ENCODE measurements at regions not wholly inside any gene's neighbourhood (a gene's known extent, or its start where the extent isn't known, plus 50 kb on each side); places are given as distances from the start of the nearest gene placed in this dataset.

- ATAC-seq (no peak), DNase-seq (no peak)
- intact Hi-C loops (cut with DNase I): no loop called here
- no peaks in the 10 kb centered on the region for H3K27me3 ChIP-seq
- TF ChIP-seq POLR2A (IDR thresholded peaks at IDR 0.05) (no peak), CTCF (IDR thresholded peaks at IDR 0.05) (no peak)
- no peak overlapping the region for H3K27ac ChIP-seq
- H3K9me3 ChIP-seq: no peaks in the 10 kb centered on the region
- H3K36me3 ChIP-seq (replicated peaks in 1 of 2; ENCODE audit: insufficient read depth in 1 of 2, low read depth in 2 of 2): no peaks in the 10 kb centered on the region
- no peaks in the 10 kb centered on the region for H3K4me1 ChIP-seq
- H3K4me3 ChIP-seq: no peak overlapping the region
- WGBS, 2 donors: 67 to 90% methylated on average over 3 of the region's 3 CpGs
Measured at GRCh38 chr9:2506321-2506720, 115.3 kb upstream of the VLDLR start.

DNA sequence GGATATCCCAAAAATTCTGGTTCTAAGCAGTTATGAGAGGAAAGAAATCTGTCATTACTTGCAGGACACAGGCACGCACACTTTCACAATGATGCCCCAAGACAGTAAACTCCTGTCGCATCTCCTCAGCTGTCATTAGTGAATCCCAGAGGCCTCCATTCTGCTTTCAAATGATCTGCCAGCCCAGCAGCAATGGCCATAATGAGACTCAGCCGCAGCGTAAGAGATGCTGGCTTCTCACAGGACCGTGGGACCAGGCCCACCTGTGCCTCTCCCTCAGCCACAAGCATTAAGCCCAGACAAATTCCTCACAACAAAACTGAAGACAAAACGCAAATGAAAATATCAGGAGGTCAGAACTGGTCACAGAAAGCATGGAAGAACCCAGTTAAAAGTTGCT is 98.0 kb upstream of the VLDLR start:
- 80 to 86% methylated on average over 6 of the region's 6 CpGs for WGBS, 2 donors
- H3K27ac ChIP-seq: no peak overlapping the region
- H3K4me3 ChIP-seq: no peak overlapping the region
- DNase-seq (peak in 2 of 4 donors; percentile 20 to 43), ATAC-seq (no peak)
- H3K4me1 ChIP-seq: no peaks in the 10 kb centered on the region
- intact Hi-C loops (cut with DNase I): no loop called here
- H3K27me3 ChIP-seq: no peaks in the 10 kb centered on the region
- H3K36me3 ChIP-seq (replicated peaks in 1 of 2; ENCODE audit: insufficient read depth in 1 of 2, low read depth in 2 of 2): no peaks in the 10 kb centered on the region
- no peaks in the 10 kb centered on the region for H3K9me3 ChIP-seq
- TF ChIP-seq CTCF (IDR thresholded peaks at IDR 0.05) (no peak), POLR2A (IDR thresholded peaks at IDR 0.05) (no peak)

DNA sequence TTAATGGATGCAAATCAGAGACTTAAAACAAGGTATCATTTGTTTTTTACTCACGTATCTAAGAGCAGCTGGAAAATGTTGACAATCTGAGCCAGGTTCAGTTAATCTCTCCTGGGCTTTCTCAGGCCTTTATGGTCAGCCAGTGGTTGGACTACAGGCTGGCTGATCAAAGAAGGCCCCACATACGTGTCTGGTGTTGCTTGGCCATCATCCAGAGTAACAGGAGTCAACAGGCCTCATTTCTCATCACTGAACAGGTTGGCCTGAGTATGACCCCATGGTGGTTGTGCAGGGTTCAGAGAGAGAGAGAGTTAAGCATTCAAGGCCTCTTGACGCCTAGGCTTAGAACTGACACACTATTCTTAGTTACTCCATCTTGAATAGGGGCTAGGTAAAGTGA is 97.0 kb upstream of the VLDLR start:
- no peak for ATAC-seq
- intact Hi-C loops (cut with DNase I): no loop called here
- 59 to 91% methylated on average over 3 of the region's 3 CpGs for WGBS, 2 donors

DNA sequence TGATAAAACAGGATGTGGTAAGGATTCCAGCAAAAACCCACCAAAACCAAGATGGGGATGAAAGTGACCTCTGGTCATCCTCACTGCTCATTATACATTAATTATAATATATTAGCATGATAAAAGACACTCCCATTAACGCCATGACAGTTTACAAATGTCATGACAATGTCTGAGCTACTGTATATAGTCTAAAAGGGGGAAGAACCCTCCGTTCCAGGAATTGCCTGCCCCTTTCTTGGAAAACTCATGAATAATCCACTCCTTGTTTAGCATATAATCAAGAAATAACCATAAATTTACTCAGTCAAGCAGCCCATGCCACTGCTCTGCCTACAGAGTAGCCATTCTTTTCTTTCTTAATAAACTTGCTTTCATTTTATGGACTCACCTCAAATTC is 96.4 kb upstream of the VLDLR start:
- H3K4me1 ChIP-seq: no peaks in the 10 kb centered on the region
- H3K36me3 ChIP-seq (replicated peaks in 1 of 2; ENCODE audit: insufficient read depth in 1 of 2, low read depth in 2 of 2): no peaks in the 10 kb centered on the region
- H3K27me3 ChIP-seq: no peaks in the 10 kb centered on the region
- WGBS, 2 donors: 83 to 89% methylated on average over 2 of the region's 2 CpGs
- ATAC-seq (no peak), DNase-seq (no peak)
- intact Hi-C loops (cut with DNase I): no loop called here
- no peak overlapping the region for H3K27ac ChIP-seq
- H3K4me3 ChIP-seq: no peak overlapping the region
- TF ChIP-seq CTCF (IDR thresholded peaks at IDR 0.05) (no peak), POLR2A (IDR thresholded peaks at IDR 0.05) (no peak)
- H3K9me3 ChIP-seq: no peaks in the 10 kb centered on the region

More for the DNA sequence above, 97.0 kb upstream of the VLDLR start:
- no peak for DNase-seq
- TF ChIP-seq CTCF (IDR thresholded peaks at IDR 0.05) (no peak), POLR2A (IDR thresholded peaks at IDR 0.05) (no peak)
- no peaks in the 10 kb centered on the region for H3K27me3 ChIP-seq
- no peaks in the 10 kb centered on the region for H3K36me3 ChIP-seq (replicated peaks in 1 of 2; ENCODE audit: insufficient read depth in 1 of 2, low read depth in 2 of 2)
- H3K27ac ChIP-seq: no peak overlapping the region
- H3K9me3 ChIP-seq: no peaks in the 10 kb centered on the region
- no peaks in the 10 kb centered on the region for H3K4me1 ChIP-seq
- no peak overlapping the region for H3K4me3 ChIP-seq

- intact Hi-C loops (cut with DNase I): no loop called here
- Histone ChIP-seq H3K36me3 (replicated peaks in 1 of 2; ENCODE audit: insufficient read depth in 1 of 2, low read depth in 2 of 2) (no peaks in the 10 kb centered on the region), H3K27me3 (no peaks in the 10 kb centered on the region), H3K4me3 (no peak overlapping the region), H3K9me3 (no peaks in the 10 kb centered on the region), H3K27ac (no peak overlapping the region), H3K4me1 (no peaks in the 10 kb centered on the region)
- WGBS, 2 donors: 82 to 85% methylated on average over 2 of the region's 2 CpGs
- DNase-seq (no peak), ATAC-seq (no peak)
- TF ChIP-seq CTCF (IDR thresholded peaks at IDR 0.05) (no peak), POLR2A (IDR thresholded peaks at IDR 0.05) (no peak)
Measured at GRCh38 chr9:2526071-2526828, 95.3 kb upstream of the VLDLR start.

Data from body of pancreas (tissue), 4 donors.